Astrocyte (in vitro differentiated cells and primary cell): ENCODE measurements at regions not wholly inside any gene's neighbourhood (a gene's known extent, or its start where the extent isn't known, plus 50 kb on each side); places are given as distances from the start of the nearest gene placed in this dataset.

Experiments
- CTCF ChIP-seq: IDR thresholded peaks from 2 replicates; pipeline ENCODE4 v1.5.1; 2011; ENCODE audit warnings: low read depth, mild to moderate bottlenecking, inconsistent platforms, low read length, moderate library complexity; ENCODE audit not compliant: insufficient read depth
- EZH2 ChIP-seq: IDR thresholded peaks from 2 replicates; pipeline ENCODE4 v1.6.1; 2012; ENCODE audit warnings: mild to moderate bottlenecking, low read length, inconsistent platforms; ENCODE audit not compliant: insufficient read depth

- TF ChIP-seq CTCF: no peak
- no peak for TF ChIP-seq EZH2
Observed at GRCh38 chr22:49072996-49073645, 754.6 kb downstream of the BRD1 start.
